GM12878 (cell line): ENCODE measurements at regions not wholly inside any gene's neighbourhood (a gene's known extent, or its start where the extent isn't known, plus 50 kb on each side); places are given as distances from the start of the nearest gene placed in this dataset.

ENCODE experiments used
- ATAC-seq: fragments of 200-7000 bp; cut with Tn5 transposase; 3 replicates; pipeline ENCODE4 v1.9.1; 2020; ENCODE audit warnings: mild to moderate bottlenecking, moderate library complexity
- BruUV-seq: library from RNA; stranded (reverse); fragments of 400-500 nt; replicated peaks from 2 replicates; lab custom pipeline; 2021; lab: Mats Ljungman, UMichigan
- CTCF ChIA-PET: fragments of 300-600 bp; sonication (Branson Sonifier 250); formaldehyde crosslinking; extraction: SDS; loops from one replicate; lab custom pipeline; 2021; ENCODE audit warnings: inconsistent platforms; lab: Yijun Ruan, JAX
- POLR2A ChIA-PET: fragments of 350-600 bp; formaldehyde crosslinking; extraction: SDS; loops from one replicate; lab custom pipeline; 2021; ENCODE audit warnings: inconsistent platforms; lab: Charles Lee
- RAD21 ChIA-PET: fragments of 300-600 bp; sonication (Branson Sonifier 250); formaldehyde crosslinking; loops from one replicate; lab custom pipeline; 2023; ENCODE audit warnings: antibody characterized with exemption; ENCODE audit not compliant: unreplicated experiment; lab: Charles Lee
- SMC1A ChIA-PET: fragments of 300-600 bp; sonication (Branson Sonifier 250); formaldehyde crosslinking; loops from one replicate; lab custom pipeline; 2023; ENCODE audit not compliant: unreplicated experiment, uncharacterized antibody; lab: Charles Lee
- DNase-seq: peaks from one replicate; pipeline ENCODE4 v3.0.0-alpha.2; 2011; ENCODE audit warnings: low read depth, low spot score
- FAIRE-seq: peaks from 3 replicates; lab custom pipeline; 2011; peaks lifted over from hg19 to GRCh38; lab: Jason Lieb, UNC
- H2AFZ ChIP-seq: 2 replicates; pipeline ENCODE4 v1.6.0; 2011; ENCODE audit warnings: low read depth, low read length, control low read depth; ENCODE audit not compliant: control insufficient read depth
- H3K27ac ChIP-seq: 2 replicates; pipeline ENCODE4 v1.5.1; 2011; ENCODE audit warnings: control low read depth; ENCODE audit not compliant: control insufficient read depth, insufficient read depth
- H3K27me3 ChIP-seq, 2 experiments: replicated peaks in 1 of 2; 2 replicates each; pipeline versions ENCODE4 v1.6.0 to v1.6.1; 2011; ENCODE audit warnings: low read length in 1 of 2; ENCODE audit not compliant: control insufficient read depth in 2 of 2, insufficient read depth in 2 of 2
- H3K36me3 ChIP-seq, 2 experiments: 2 replicates each; pipeline ENCODE4 v1.5.1; 2011; ENCODE audit warnings: low read length in 1 of 2; ENCODE audit not compliant: control insufficient read depth in 2 of 2, insufficient read depth in 2 of 2
- H3K4me1 ChIP-seq: 2 replicates; pipeline ENCODE4 v1.6.1; 2011; ENCODE audit warnings: mild to moderate bottlenecking, low read length, moderate library complexity, mixed read lengths; ENCODE audit not compliant: control insufficient read depth, insufficient read depth
- H3K4me2 ChIP-seq: 2 replicates; pipeline ENCODE4 v1.6.0; 2011; ENCODE audit warnings: control low read depth; ENCODE audit not compliant: control insufficient read depth, insufficient read depth
- H3K4me3 ChIP-seq: fragments of 200-600 bp; sonication (generic); 2 replicates; pipeline ENCODE4 v1.5.1; 2016
- H3K79me2 ChIP-seq: 2 replicates; pipeline ENCODE4 v1.6.0; 2011; ENCODE audit warnings: low read length; ENCODE audit not compliant: control insufficient read depth, insufficient read depth
- H3K9ac ChIP-seq: 2 replicates; pipeline ENCODE4 v1.8.0; 2011; ENCODE audit warnings: low read length, control low read depth, mixed read lengths; ENCODE audit not compliant: control insufficient read depth, insufficient read depth
- H3K9me3 ChIP-seq: replicated peaks from 3 replicates; pipeline ENCODE4 v1.5.1; 2011; ENCODE audit warnings: mild to moderate bottlenecking, low read length; ENCODE audit not compliant: control insufficient read depth, insufficient read depth
- H4K20me1 ChIP-seq: 2 replicates; pipeline ENCODE4 v1.6.0; 2011; ENCODE audit not compliant: control insufficient read depth, insufficient read depth
- ASH2L ChIP-seq: fragments of 300-600, 200-600 bp; sonication (generic); IDR thresholded peaks from 2 replicates; pipeline ENCODE4 v1.6.1; 2017; ENCODE audit warnings: low read depth, mild to moderate bottlenecking, borderline replicate concordance
- BCL11A ChIP-seq: IDR thresholded peaks from 2 replicates; pipeline ENCODE4 v1.6.1; 2011; ENCODE audit warnings: low read depth, low read length
- EED ChIP-seq: sonication (generic); IDR thresholded peaks from 2 replicates; pipeline ENCODE4 v1.6.1; 2016; ENCODE audit warnings: antibody characterized with exemption, low read depth
- EP300 ChIP-seq, 2 experiments: fragments of 150-350 bp in 1 of 2; IDR thresholded peaks; 2 replicates each; pipeline ENCODE4 v1.6.1; 2011 to 2012; ENCODE audit warnings: low read depth in 2 of 2, low read length in 2 of 2, borderline replicate concordance in 1 of 2, improper control_type of control experiment in 1 of 2, inconsistent platforms in 1 of 2; ENCODE audit not compliant: control insufficient read depth in 1 of 2
- FOXM1 ChIP-seq: IDR thresholded peaks from 2 replicates; pipeline ENCODE4 v1.6.1; 2012; ENCODE audit warnings: low read depth, mild to moderate bottlenecking, inconsistent platforms, low read length, moderate library complexity
- MAX ChIP-seq: IDR thresholded peaks from 2 replicates; pipeline ENCODE4 v1.6.1; 2012; ENCODE audit warnings: low read depth, low read length, improper control_type of control experiment
- MEF2B ChIP-seq: fragments of 450-650 bp; IDR thresholded peaks from 2 replicates; pipeline ENCODE4 v1.6.1; 2018; ENCODE audit warnings: mild to moderate bottlenecking, moderate library complexity; ENCODE audit not compliant: partially characterized antibody, poor library complexity, severe bottlenecking
- PRDM15 ChIP-seq: fragments of 450-650 bp; formaldehyde crosslinking; IDR thresholded peaks from 2 replicates; pipeline ENCODE4 v1.4.0; 2020; ENCODE audit warnings: mild to moderate bottlenecking, moderate library complexity
- USF1 ChIP-seq: IDR thresholded peaks from 2 replicates; pipeline ENCODE4 v1.6.1; 2011; ENCODE audit warnings: borderline replicate concordance, low read depth, mild to moderate bottlenecking, moderate library complexity, mixed read lengths, low read length; ENCODE audit not compliant: insufficient read depth; ENCODE audit errors: extremely low read length
- ZBTB4 ChIP-seq: fragments of 450-650 bp; formaldehyde crosslinking; IDR thresholded peaks from 2 replicates; pipeline ENCODE4 v1.4.0; 2022; ENCODE audit warnings: mild to moderate bottlenecking, moderate library complexity
- ZNF217 ChIP-seq: fragments of 450-650 bp; IDR thresholded peaks from 2 replicates; pipeline ENCODE4 v1.6.1; 2017; ENCODE audit warnings: antibody characterized with exemption, mild to moderate bottlenecking
- WGBS: methylation state at CpG from one replicate; pipeline ENCODE4 v1.1.6; 2016; ENCODE audit warnings: low lambda C conversion rate; ENCODE audit not compliant: insufficient replicate concordance, insufficient coverage; ENCODE audit errors: missing lambda C conversion rate; 5-methylcytosine and 5-hydroxymethylcytosine counted together
- in situ Hi-C: fragments of 300-500 bp; cut with MboI; formaldehyde crosslinking; loops from 9 replicates; pipeline ENCODE4 v1.14.3; 2018; ENCODE audit warnings: mixed read lengths
- intact Hi-C: fragments of 100-400 bp; cut with micrococcal nuclease; formaldehyde crosslinking; loops from one replicate; pipeline ENCODE4 v1.14.2; 2022; ENCODE audit not compliant: unreplicated experiment

- TF ChIP-seq EP300 (IDR thresholded peaks at IDR 0.05; ENCODE audit: borderline replicate concordance in 1 of 2, control insufficient read depth in 1 of 2, low read depth in 2 of 2, low read length in 2 of 2): no peak
- TF ChIP-seq FOXM1: no peak
- TF ChIP-seq EED: no peak
Measured at GRCh38 chr2:6640621-6641015, 225.1 kb downstream of the CMPK2 start (continued).

- WGBS: 0% methylated on average over 1 of the region's 1 CpG
- SMC1A ChIA-PET: interaction anchor here (1.9 kb wide), 1 partner anchor 14 kb away, joined by 4 read pairs; no protein-coding TSS in a partner anchor
- ATAC-seq (no peak), FAIRE-seq (no peak), DNase-seq (no peak)
- H3K4me1 ChIP-seq: no peaks in the 10 kb centered on the region
- in situ Hi-C loops (no loop called here), intact Hi-C loops (no loop called here)
- POLR2A ChIA-PET: no interaction called here
- no peak overlapping the region for H3K4me2 ChIP-seq
- TF ChIP-seq ZBTB4 (CRISPR knock-in tag) (no peak), MEF2B (no peak), EED (no peak), PRDM15 (CRISPR knock-in tag) (no peak), USF1 (no peak), ASH2L (no peak), ZNF217 (no peak), BCL11A (no peak), MAX (no peak)
- no peak overlapping the region for H3K9ac ChIP-seq
- RAD21 ChIA-PET: no interaction called here
- CTCF ChIA-PET: no interaction called here
- H3K4me3 ChIP-seq: no peak overlapping the region
- H3K27ac ChIP-seq: no peak overlapping the region
- H4K20me1 ChIP-seq: no peaks in the 10 kb centered on the region
- H3K36me3 ChIP-seq: no peaks in the 10 kb centered on the region
- H3K9me3 ChIP-seq: no peaks in the 10 kb centered on the region
- H3K79me2 ChIP-seq: no peaks in the 10 kb centered on the region
- no peaks in the 10 kb centered on the region for H3K27me3 ChIP-seq
- H2AFZ ChIP-seq: no peak overlapping the region
- no TSS peak for BruUV-seq
Measured at GRCh38 chr2:6641956-6642355, 223.8 kb downstream of the CMPK2 start.
